Aorta (tissue), 5 donors: ENCODE measurements at regions not wholly inside any gene's neighbourhood (a gene's known extent, or its start where the extent isn't known, plus 50 kb on each side); places are given as distances from the start of the nearest gene placed in this dataset.

Experiments used
- ATAC-seq: fragments of 200-7000 bp; cut with Tn5 transposase; one replicate; pipeline ENCODE4 v1.9.1; 2022; ENCODE audit warnings: moderate library complexity; ENCODE audit not compliant: low FRiP score
- DNase-seq, 2 donors: peaks; one replicate each; pipeline ENCODE4 v3.0.0-alpha.2; 2020
- H3K27ac ChIP-seq, 2 donors: one replicate each; pipeline ENCODE4 v1.5.1; 2013; ENCODE audit warnings: low read length in 2 of 2, mild to moderate bottlenecking in 2 of 2, moderate library complexity in 2 of 2, control low read depth in 1 of 2, inconsistent platforms in 1 of 2, low read depth in 1 of 2
- H3K27me3 ChIP-seq, 2 donors: one replicate each; pipeline ENCODE4 v1.6.1; 2013; ENCODE audit warnings: control low read depth in 1 of 2, low read length in 1 of 2, mild to moderate bottlenecking in 1 of 2, moderate library complexity in 1 of 2; ENCODE audit not compliant: insufficient read depth in 2 of 2, control insufficient read depth in 1 of 2
- H3K36me3 ChIP-seq, 2 donors: one replicate each; pipeline ENCODE4 v1.6.1; 2013; ENCODE audit warnings: control low read depth in 1 of 2, low read length in 1 of 2, mild to moderate bottlenecking in 1 of 2; ENCODE audit not compliant: insufficient read depth in 2 of 2, control insufficient read depth in 1 of 2
- H3K4me1 ChIP-seq, 2 donors: one replicate each; pipeline ENCODE4 v1.6.1; 2013; ENCODE audit warnings: low read length in 2 of 2, control low read depth in 1 of 2, mild to moderate bottlenecking in 1 of 2, moderate library complexity in 1 of 2; ENCODE audit not compliant: insufficient read depth in 2 of 2, control insufficient read depth in 1 of 2
- H3K4me3 ChIP-seq, 2 donors: one replicate each; pipeline ENCODE4 v1.5.1; 2013; ENCODE audit warnings: low read length in 2 of 2, control low read depth in 1 of 2, mild to moderate bottlenecking in 1 of 2
- H3K9me3 ChIP-seq: one replicate; pipeline ENCODE4 v1.6.1; 2013; ENCODE audit warnings: mild to moderate bottlenecking, low read length; ENCODE audit not compliant: control insufficient read depth
- WGBS, 2 donors: extraction: QIAGEN DNeasy Blood & Tissue Kit; methylation state at CpG; one replicate each; pipeline ENCODE4 v1.1.7; 2013; 5-methylcytosine and 5-hydroxymethylcytosine counted together
- intact Hi-C, 2 donors: fragments of 100-400 bp; cut with DNase I; formaldehyde crosslinking; loops; one replicate each; pipeline versions ENCODE4 v1.14.2 to v1.15.0; 2022
- donor health status: healthy with polysubstance abuse.
- donor health status: Bipolar disorder and iron deficiency.
- donor health status: DM: no; HTN: no; CAD: no.
- donor health status: DM: no; HTN: no; CAD: no.
- donor health status: DM: yes; HTN: yes; CAD: no.

DNA sequence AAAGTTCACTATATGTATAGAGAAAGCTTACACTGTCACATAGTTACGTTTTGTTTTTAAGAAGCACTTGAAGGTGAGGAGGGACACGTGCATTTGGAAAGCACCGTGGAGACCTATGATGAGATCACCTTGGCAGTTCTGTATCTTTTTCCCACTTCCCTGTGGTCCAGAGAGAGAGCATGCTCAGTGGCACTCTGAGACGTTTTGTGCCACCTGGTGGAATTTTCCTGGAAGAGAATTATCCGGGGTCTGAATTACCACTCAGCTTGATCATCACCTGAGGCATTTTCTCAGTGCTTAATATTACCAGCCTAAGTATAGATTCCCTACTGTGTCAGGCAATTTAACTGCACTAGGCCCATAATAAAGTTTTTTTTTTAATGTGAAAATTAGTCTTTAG lies 469.4 kb upstream of the SMIM21 start:
- no peak for ATAC-seq
- 21 to 28% methylated on average over 5 of the region's 5 CpGs for WGBS, 2 donors

DNA sequence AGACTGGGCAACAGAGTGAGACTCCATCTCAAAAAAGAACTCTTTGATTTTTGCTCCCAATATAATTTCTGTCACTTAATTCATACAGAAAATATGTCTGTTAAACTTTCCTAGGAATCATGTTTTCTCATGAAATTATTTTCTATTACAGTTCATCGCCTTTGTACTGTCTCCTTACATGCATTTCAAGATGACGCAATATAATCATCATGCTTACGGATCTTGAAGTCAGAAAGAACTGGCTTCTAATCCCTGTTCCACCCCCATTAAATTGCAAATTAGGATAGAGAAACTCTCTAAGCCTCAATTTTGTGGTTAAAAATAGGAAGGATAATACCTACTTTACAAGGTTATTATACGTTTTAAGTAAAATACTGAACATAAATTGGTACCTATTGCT lies 467.6 kb upstream of the SMIM21 start:
- ATAC-seq (no peak), DNase-seq (no peak)
- Histone ChIP-seq H3K27ac (no peak overlapping the region), H3K4me1 (no peaks in the 10 kb centered on the region), H3K4me3 (no peak overlapping the region), H3K27me3 (no peaks in the 10 kb centered on the region), H3K9me3 (no peaks in the 10 kb centered on the region), H3K36me3 (no peaks in the 10 kb centered on the region)
- intact Hi-C loops = no loop called here
- 89 to 91% methylated on average over 4 of the region's 4 CpGs for WGBS, 2 donors

More for the DNA sequence above, 469.4 kb upstream of the SMIM21 start:
- Histone ChIP-seq H3K36me3 (no peaks in the 10 kb centered on the region), H3K27ac (no peak overlapping the region), H3K27me3 (no peaks in the 10 kb centered on the region), H3K9me3 (no peaks in the 10 kb centered on the region), H3K4me1 (no peaks in the 10 kb centered on the region), H3K4me3 (no peak overlapping the region)
- intact Hi-C loops = no loop called here
- no peak for DNase-seq

DNA sequence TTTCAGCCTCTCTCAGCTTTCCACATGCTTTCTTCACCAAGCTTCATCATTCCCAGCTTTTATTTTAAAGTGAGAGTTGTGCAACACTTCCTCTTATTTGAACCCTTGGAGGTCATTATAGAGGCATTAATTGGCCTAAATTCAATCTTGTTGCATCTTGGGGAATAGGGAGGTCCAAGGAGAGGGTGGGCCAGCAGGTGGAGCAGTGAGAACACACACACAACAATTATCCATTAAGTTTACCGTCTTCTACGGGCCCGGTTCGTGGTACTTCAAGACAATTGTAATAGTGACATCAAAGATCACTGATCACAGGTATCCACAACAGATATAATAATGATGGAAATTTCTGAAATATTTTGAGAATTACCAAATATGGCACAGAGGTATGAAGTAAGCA lies 457.2 kb upstream of the SMIM21 start:
- Histone ChIP-seq H3K27ac (no peak overlapping the region), H3K36me3 (no peaks in the 10 kb centered on the region), H3K9me3 (no peaks in the 10 kb centered on the region), H3K27me3 (no peaks in the 10 kb centered on the region), H3K4me1 (no peaks in the 10 kb centered on the region), H3K4me3 (no peak overlapping the region)
- 88 to 92% methylated on average over 4 of the region's 4 CpGs for WGBS, 2 donors
- intact Hi-C loops = no loop called here
- DNase-seq = no peak
- ATAC-seq = no peak

DNA sequence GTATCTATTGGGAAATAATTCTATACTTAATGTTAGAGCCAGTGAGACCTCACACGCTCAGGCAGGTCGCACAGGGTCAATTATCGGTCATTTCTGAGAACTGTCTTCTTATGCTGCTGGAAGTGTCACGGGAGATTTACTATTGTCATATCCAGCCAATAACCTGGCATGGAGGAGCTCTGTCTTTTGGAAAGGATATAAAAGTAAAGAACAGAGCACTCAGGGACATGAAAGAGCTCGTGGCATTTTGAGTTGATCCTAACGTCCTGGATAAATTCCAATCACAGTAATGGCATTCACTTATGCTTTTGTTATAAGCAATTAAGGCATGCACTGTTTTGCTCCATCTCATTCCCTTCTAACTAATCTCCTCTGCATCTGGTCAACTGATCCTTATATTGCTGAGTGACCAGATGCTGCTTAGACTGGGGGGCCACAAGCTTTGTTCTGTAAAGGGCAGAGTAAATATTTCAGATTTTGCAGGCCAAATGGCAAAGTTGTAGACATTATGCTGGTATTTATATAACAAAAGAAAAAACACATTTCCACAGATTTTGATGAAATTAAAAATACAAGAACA lies 453.5 kb upstream of the SMIM21 start:
- Histone ChIP-seq H3K9me3 (peaks cover 5% of the 10 kb centered on the region), H3K27ac (no peak overlapping the region), H3K4me3 (no peak overlapping the region), H3K36me3 (no peaks in the 10 kb centered on the region), H3K27me3 (no peaks in the 10 kb centered on the region), H3K4me1 (no peaks in the 10 kb centered on the region)
- ATAC-seq (no peak), DNase-seq (no peak)
- 69 to 71% methylated on average over 6 of the region's 6 CpGs for WGBS, 2 donors
- intact Hi-C loops = no loop called here

DNA sequence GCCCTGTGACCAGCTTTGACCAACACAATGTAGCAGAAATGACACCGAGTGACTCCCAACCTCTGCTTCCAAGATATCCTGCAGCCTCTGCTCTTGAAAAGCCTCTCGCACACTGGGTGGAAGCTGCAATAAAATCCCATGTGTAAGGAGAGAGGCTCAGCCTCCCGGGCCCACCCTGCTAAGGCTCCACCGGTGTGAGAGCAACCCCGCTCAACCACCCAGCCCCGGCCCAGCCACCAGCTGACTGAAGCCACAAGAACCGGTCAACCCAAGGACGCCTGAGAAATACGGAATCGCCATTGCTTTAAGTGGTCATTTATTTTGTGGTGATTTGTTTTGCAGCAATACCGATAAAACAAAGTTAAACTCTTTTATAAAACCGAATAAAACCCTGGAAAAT lies 452.8 kb upstream of the SMIM21 start:
- no peak overlapping the region for H3K27ac ChIP-seq
- intact Hi-C loops = no loop called here

DNA sequence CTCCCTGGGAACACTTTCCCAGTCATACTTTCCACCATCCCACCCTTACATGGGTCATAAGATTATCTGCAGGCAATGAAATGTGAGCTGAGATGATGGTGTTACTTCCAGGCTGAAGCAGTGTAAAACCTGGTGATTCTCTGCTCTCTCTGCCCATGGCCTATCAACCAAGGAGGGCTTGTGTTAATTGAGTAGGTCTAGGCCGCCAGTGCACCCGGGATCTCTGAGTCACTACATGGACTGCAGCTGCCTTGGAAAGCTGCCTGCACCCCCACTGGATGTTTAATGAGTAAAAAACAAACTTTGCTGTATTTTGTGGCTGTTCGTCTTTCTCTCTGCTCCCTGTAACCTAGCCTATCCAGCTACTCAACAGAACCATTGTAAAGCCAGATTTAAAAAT lies 451.7 kb upstream of the SMIM21 start:
- DNase-seq (no peak), ATAC-seq (no peak)
- H3K4me3 ChIP-seq = no peak overlapping the region
- no peaks in the 10 kb centered on the region for H3K4me1 ChIP-seq
- no peak overlapping the region for H3K27ac ChIP-seq
- 62 to 78% methylated on average over 3 of the region's 3 CpGs for WGBS, 2 donors
- no peaks in the 10 kb centered on the region for H3K27me3 ChIP-seq
- H3K9me3 ChIP-seq = peaks cover 5% of the 10 kb centered on the region
- no peaks in the 10 kb centered on the region for H3K36me3 ChIP-seq
- intact Hi-C loops = loop anchor here in 1 of 2 donors (10.0 kb wide), 2 partner anchors 86 to 476 kb away; no protein-coding TSS in a partner anchor

More for the DNA sequence above, 452.8 kb upstream of the SMIM21 start:
- no peaks in the 10 kb centered on the region for H3K27me3 ChIP-seq
- 90 to 91% methylated on average over 12 of the region's 12 CpGs for WGBS, 2 donors
- ATAC-seq = no peak
- no peak for DNase-seq
- H3K9me3 ChIP-seq = peaks cover 5% of the 10 kb centered on the region
- no peaks in the 10 kb centered on the region for H3K36me3 ChIP-seq
- no peaks in the 10 kb centered on the region for H3K4me1 ChIP-seq
- H3K4me3 ChIP-seq = no peak overlapping the region

DNA sequence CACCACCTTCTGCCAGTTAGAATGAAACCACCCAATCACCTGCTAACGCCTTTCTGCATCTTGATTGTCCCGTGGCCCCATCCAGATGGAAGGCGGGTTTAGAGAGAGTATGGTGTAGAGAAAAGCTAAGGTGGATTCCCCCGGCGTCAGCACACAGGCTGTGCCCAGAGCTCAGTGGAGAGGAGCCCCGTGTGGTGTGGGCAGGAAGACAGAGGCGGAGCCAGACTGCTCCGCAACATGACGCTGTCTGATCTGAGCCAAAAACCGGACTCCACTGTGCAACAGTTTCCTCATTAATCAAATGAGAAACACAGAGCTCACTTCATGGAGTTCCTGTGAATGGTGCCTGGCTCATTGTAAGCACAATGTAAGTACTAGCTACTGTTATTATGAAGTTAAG lies 448.1 kb upstream of the SMIM21 start:
- 79 to 82% methylated on average over 10 of the region's 10 CpGs for WGBS, 2 donors
- H3K9me3 ChIP-seq = peaks cover 5% of the 10 kb centered on the region
- H3K4me3 ChIP-seq = no peak overlapping the region
- H3K27me3 ChIP-seq = no peaks in the 10 kb centered on the region
- intact Hi-C loops = loop anchor here in 1 of 2 donors (10.0 kb wide), 2 partner anchors 89 to 479 kb away; no protein-coding TSS in a partner anchor
- DNase-seq (no peak), ATAC-seq (no peak)
- no peaks in the 10 kb centered on the region for H3K36me3 ChIP-seq
- H3K4me1 ChIP-seq = no peaks in the 10 kb centered on the region
- no peak overlapping the region for H3K27ac ChIP-seq

DNA sequence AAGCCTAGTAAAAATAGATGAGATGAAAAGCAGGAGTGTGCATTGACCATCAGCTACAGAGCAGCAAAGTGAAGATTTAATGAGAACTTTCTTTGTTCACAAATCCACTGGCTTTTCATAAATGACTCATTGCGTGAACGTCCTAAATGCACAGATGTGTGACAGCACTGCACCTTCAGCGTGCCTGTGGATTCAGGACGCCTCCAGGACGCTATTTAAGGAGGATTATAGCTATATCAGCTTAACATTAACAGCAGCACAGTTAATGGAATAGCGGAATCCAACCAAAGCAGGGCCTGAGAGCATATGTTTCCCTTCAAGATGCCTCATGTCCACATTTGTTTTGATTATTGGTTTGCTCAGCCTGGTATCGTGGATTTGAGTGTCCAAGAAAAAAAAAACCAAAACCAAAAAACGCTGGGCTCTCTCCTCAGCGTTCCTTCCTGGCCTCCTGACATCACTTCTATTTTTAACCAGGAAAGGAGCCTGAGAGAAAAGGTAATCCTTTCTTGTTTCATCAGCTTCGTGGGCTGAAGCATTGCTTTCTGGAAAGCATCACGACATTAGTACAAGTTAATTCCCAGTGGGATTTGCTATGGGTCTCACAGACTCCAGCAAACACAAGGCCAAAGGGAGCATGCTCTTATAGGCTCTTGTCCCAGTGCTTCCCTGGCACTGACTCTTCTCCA lies 447.0 kb upstream of the SMIM21 start:
- intact Hi-C loops = loop anchor here in 1 of 2 donors (10.0 kb wide), 2 partner anchors 90 to 480 kb away; no protein-coding TSS in a partner anchor

DNA sequence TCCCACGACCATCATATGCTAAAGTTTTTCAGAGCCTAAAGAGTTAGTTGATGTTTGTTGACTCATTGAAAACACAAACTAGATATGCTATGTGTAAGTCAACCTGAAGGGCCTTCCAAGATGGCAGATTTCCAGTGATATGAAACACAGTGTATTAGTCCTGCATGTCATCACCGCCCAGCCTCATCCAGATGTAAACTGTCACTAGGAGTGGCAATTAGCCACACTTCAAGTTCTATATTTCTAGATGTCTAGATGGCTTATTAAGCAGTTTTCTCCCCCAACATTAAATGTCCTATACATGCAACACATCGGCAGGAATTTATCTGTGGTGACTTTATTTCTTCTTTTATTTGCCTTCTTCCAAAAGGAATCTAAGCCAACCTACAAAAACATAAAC lies 444.1 kb upstream of the SMIM21 start:
- Histone ChIP-seq H3K36me3 (no peaks in the 10 kb centered on the region), H3K27ac (no peak overlapping the region), H3K4me1 (no peaks in the 10 kb centered on the region), H3K4me3 (no peak overlapping the region), H3K27me3 (no peaks in the 10 kb centered on the region), H3K9me3 (no peaks in the 10 kb centered on the region)
- DNase-seq (no peak), ATAC-seq (no peak)
- 81 to 88% methylated on average over 3 of the region's 3 CpGs for WGBS, 2 donors
- intact Hi-C loops = loop anchor here in 1 of 2 donors (10.0 kb wide), 2 partner anchors 93 to 483 kb away; no protein-coding TSS in a partner anchor

More for the DNA sequence above, 447.0 kb upstream of the SMIM21 start:
- Histone ChIP-seq H3K36me3 (no peaks in the 10 kb centered on the region), H3K4me3 (no peak overlapping the region), H3K27ac (no peak overlapping the region), H3K4me1 (no peaks in the 10 kb centered on the region), H3K27me3 (no peaks in the 10 kb centered on the region), H3K9me3 (peaks cover 5% of the 10 kb centered on the region)
- ATAC-seq = no peak
- DNase-seq = no peak
- WGBS, 2 donors = 30 to 31% methylated on average over 11 of the region's 11 CpGs
